Right lobe of liver (tissue), 6 donors: ENCODE measurements at regions not wholly inside any gene's neighbourhood (a gene's known extent, or its start where the extent isn't known, plus 50 kb on each side); places are given as distances from the start of the nearest gene placed in this dataset.

Source experiments
- ATAC-seq, 4 donors: fragments of 200-7000 bp; cut with Tn5 transposase; one replicate each; pipeline ENCODE4 v1.9.1; 2020; ENCODE audit warnings: mild to moderate bottlenecking in 4 of 4, moderate library complexity in 4 of 4
- DNase-seq, 3 donors: peaks; one replicate each; pipeline ENCODE4 v3.0.0-alpha.2; 2020
- H3K27ac ChIP-seq, 3 donors: fragments of 200-600 bp; one replicate each; pipeline ENCODE4 v1.8.0; 2022
- H3K27me3 ChIP-seq, 2 donors: fragments of 200-600 bp; one replicate each; pipeline ENCODE4 v1.8.0; 2022
- H3K36me3 ChIP-seq, 4 donors: fragments of 200-600 bp; sonication (generic) in 1 of 4; one replicate each; pipeline versions ENCODE4 v1.5.1 to v1.8.0; 2017 to 2022; ENCODE audit warnings: control low read depth in 1 of 4
- H3K4me1 ChIP-seq, 4 donors: fragments of 200-600 bp; sonication (generic) in 1 of 4; one replicate each; pipeline versions ENCODE4 v1.5.1 to v1.8.0; 2017 to 2022; ENCODE audit warnings: control low read depth in 1 of 4
- H3K4me3 ChIP-seq, 3 donors: fragments of 200-600 bp; one replicate each; pipeline ENCODE4 v1.8.0; 2022
- H3K9me3 ChIP-seq, 4 donors: fragments of 200-600 bp; sonication (generic) in 1 of 4; one replicate each; pipeline versions ENCODE4 v1.5.1 to v1.8.0; 2017 to 2022; ENCODE audit warnings: control low read depth in 1 of 4
- POLR2A ChIP-seq: fragments of 450-650 bp; IDR thresholded peaks from one replicate; pipeline ENCODE4 v1.6.1; 2017; ENCODE audit warnings: antibody characterized with exemption, mild to moderate bottlenecking
- WGBS: methylation state at CpG from one replicate; pipeline ENCODE4 v1.1.6; 2018; ENCODE audit warnings: low coverage, low lambda C conversion rate; ENCODE audit not compliant: insufficient coverage; ENCODE audit errors: missing lambda C conversion rate; 5-methylcytosine and 5-hydroxymethylcytosine counted together
- intact Hi-C, 2 donors: fragments of 100-400 bp; cut with DNase I; formaldehyde crosslinking; loops; one replicate each; pipeline versions ENCODE4 v1.11.2 to v1.14.1; 2022
- TF ChIP-seq, protein P1 (sequence below), 4 donors: fragments of 200-600 bp in 3 of 4; fragments of 450-650 bp in 1 of 4; IDR thresholded peaks; one replicate each; pipeline versions ENCODE4 v1.5.1 to v1.8.0; 2016 to 2022; ENCODE audit warnings: antibody characterized with exemption in 4 of 4, mild to moderate bottlenecking in 2 of 4
- donor health status: DM: no; HTN: yes; CAD: no.
- donor health status: DM: no; HTN: no; CAD: no.
- donor health status: DM: no; HTN: no; CAD: no.
- donor health status: DM: no; HTN: yes; CAD: no.
- donor health status: DM: no; HTN: yes; CAD: no.

DNA sequence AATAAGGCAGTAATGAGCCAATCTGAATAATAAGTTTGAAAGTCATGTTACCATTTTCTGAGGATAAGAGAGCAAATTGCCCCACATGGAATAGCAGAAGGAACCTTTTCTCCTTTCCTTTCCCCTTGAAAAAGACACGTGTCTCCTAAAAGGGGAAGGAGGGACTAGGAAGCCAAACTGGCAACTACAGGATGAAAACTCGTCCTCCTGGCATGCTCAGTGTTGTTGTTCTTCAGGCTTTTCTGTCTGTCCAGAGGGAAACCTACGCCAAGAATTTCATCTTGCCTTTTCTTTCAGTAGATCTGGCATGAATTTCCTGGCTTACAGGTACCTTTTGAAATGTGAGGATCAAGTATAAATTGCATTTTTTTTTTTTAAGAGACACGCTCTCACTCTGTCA is 355.9 kb upstream of the TLE4 start:
- WGBS, result 27% methylated on average over 4 of the region's 4 CpGs
- no peaks in the 10 kb centered on the region for H3K27me3 ChIP-seq
- ATAC-seq (no peak), DNase-seq (no peak)
- H3K36me3 ChIP-seq, result no peaks in the 10 kb centered on the region
- no peaks in the 10 kb centered on the region for H3K9me3 ChIP-seq
- H3K4me1 ChIP-seq, result no peaks in the 10 kb centered on the region
- no peak overlapping the region for H3K27ac ChIP-seq
- H3K4me3 ChIP-seq, result no peak overlapping the region
- TF ChIP-seq POLR2A, result no peak
- TF ChIP-seq, protein P1, sequence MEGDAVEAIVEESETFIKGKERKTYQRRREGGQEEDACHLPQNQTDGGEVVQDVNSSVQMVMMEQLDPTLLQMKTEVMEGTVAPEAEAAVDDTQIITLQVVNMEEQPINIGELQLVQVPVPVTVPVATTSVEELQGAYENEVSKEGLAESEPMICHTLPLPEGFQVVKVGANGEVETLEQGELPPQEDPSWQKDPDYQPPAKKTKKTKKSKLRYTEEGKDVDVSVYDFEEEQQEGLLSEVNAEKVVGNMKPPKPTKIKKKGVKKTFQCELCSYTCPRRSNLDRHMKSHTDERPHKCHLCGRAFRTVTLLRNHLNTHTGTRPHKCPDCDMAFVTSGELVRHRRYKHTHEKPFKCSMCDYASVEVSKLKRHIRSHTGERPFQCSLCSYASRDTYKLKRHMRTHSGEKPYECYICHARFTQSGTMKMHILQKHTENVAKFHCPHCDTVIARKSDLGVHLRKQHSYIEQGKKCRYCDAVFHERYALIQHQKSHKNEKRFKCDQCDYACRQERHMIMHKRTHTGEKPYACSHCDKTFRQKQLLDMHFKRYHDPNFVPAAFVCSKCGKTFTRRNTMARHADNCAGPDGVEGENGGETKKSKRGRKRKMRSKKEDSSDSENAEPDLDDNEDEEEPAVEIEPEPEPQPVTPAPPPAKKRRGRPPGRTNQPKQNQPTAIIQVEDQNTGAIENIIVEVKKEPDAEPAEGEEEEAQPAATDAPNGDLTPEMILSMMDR (IDR thresholded peaks at IDR 0.05), result no peak
- intact Hi-C loops, result no loop called here

DNA sequence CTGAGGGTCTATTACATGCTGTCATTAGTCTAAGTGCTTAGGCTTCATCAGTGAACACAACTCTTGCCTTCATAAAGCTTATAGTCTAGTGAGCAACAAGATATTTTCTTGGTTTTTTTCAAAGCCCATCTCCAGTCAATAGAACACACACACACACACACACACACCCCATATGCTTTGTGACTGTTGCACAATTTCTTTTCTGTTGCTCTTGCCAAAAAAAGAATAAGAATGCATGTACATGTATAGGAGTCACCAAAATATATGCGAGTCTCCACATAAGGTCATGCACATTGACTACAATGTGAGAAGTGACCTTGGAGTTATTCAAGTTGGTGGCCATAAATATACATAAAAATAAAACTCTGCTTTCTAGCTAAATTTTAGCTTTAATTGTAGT is 351.5 kb upstream of the TLE4 start:
- no peak for ATAC-seq
- Histone ChIP-seq H3K27ac (no peak overlapping the region), H3K9me3 (no peaks in the 10 kb centered on the region), H3K4me3 (no peak overlapping the region), H3K27me3 (no peaks in the 10 kb centered on the region), H3K36me3 (no peaks in the 10 kb centered on the region), H3K4me1 (no peaks in the 10 kb centered on the region)
- TF ChIP-seq, protein P1 (IDR thresholded peaks at IDR 0.05), result no peak
- no peak for TF ChIP-seq POLR2A
- WGBS, result 60% methylated on average over 1 of the region's 1 CpG
- intact Hi-C loops, result no loop called here
- no peak for DNase-seq

DNA sequence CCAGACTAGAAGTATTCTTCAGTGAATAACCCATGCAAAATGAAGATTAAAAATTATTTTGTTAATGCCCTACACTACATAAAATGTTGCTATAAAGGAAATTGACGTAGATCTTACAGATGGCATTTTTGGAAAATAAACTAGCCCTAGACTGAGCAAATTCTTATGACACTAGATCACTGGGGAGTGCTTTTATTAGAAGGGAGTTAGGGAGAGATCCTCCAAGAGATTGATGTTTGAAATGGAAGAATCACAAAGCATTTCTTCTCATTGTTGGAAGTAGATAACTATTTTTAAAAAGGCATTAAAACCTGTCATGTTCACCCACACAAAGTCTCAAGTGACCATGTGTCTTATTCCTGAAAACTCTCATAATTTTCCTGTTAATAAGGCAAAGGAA is 351.1 kb upstream of the TLE4 start:
- TF ChIP-seq POLR2A, result no peak
- TF ChIP-seq, protein P1 (IDR thresholded peaks at IDR 0.05), result no peak

DNA sequence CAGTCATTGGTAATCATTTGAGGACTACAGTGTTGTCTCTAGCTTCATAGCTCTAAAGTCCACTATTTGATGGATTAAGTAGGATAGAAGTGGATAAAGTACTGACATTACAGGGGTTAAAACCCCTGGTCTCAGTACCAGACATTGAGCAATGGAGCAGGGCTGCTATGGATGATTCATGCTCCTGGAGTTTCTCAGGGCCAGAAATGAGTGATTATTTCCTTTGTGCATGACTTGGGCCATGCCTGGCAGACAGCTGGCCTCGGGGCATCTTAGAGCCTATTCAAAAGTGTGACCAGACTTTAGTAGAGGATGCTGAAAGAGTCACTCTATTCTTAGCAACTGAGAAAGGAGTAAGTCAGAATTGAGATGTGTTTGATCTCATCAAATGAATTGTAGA is 350.7 kb upstream of the TLE4 start:
- ATAC-seq (no peak), DNase-seq (no peak)
- Histone ChIP-seq H3K4me1 (no peaks in the 10 kb centered on the region), H3K4me3 (no peak overlapping the region), H3K9me3 (no peaks in the 10 kb centered on the region), H3K27me3 (no peaks in the 10 kb centered on the region), H3K27ac (no peak overlapping the region), H3K36me3 (no peaks in the 10 kb centered on the region)
- TF ChIP-seq, protein P1 (IDR thresholded peaks at IDR 0.05), result no peak
- TF ChIP-seq POLR2A, result no peak
- 64% methylated on average over 1 of the region's 1 CpG for WGBS
- intact Hi-C loops, result no loop called here

More for the DNA sequence above, 351.1 kb upstream of the TLE4 start:
- Histone ChIP-seq H3K9me3 (no peaks in the 10 kb centered on the region), H3K27ac (no peak overlapping the region), H3K4me3 (no peak overlapping the region), H3K27me3 (no peaks in the 10 kb centered on the region), H3K4me1 (no peaks in the 10 kb centered on the region), H3K36me3 (no peaks in the 10 kb centered on the region)
- intact Hi-C loops, result no loop called here
- ATAC-seq (no peak), DNase-seq (no peak)
- 36% methylated on average over 1 of the region's 1 CpG for WGBS

DNA sequence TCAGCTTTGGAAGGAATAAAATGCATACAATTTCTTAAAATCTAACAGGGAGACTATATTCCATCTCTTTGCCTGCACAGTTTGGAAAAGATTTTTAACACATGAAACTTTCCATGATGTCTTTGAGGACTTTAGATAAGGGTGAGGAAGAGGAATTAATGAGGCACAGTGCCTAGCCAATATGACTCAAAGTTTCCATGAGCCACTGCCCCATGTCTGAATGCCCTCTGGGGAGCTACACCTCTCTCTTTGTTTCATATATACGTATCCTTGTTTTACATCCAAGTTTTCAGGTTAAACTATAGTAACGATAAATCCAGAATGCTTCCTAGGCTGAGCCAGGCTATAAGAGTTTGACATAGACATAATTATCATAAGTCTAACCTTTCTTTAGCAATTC is 349.3 kb upstream of the TLE4 start:
- WGBS, result 77% methylated on average over 2 of the region's 2 CpGs

More for the DNA sequence above, 349.3 kb upstream of the TLE4 start:
- Histone ChIP-seq H3K27ac (no peak overlapping the region), H3K4me1 (no peaks in the 10 kb centered on the region), H3K27me3 (no peaks in the 10 kb centered on the region), H3K9me3 (no peaks in the 10 kb centered on the region), H3K36me3 (no peaks in the 10 kb centered on the region), H3K4me3 (no peak overlapping the region)
- ATAC-seq (no peak), DNase-seq (no peak)
- TF ChIP-seq, protein P1 (IDR thresholded peaks at IDR 0.05), result no peak
- TF ChIP-seq POLR2A, result no peak
- intact Hi-C loops, result no loop called here
